Medulla oblongata (tissue), 1 donor: ENCODE measurements at regions not wholly inside any gene's neighbourhood (a gene's known extent, or its start where the extent isn't known, plus 50 kb on each side); places are given as distances from the start of the nearest gene placed in this dataset.
"Not testable (repeated sequence)": the region's sequence is repeated elsewhere in the genome, so short reads cannot be mapped to it uniquely, and the experiment has no call there.

Experiments used
- DNase-seq: peaks from one replicate; pipeline ENCODE4 v3.0.0-alpha.2; 2015; ENCODE audit errors: extremely low spot score

- DNase-seq = not testable (repeated sequence)
These were observed 119.5 kb downstream of the IGLL1 start for GRCh38 chr22:23460517-23461031.

GRCh38 chr22:23459645-23460516, 120.2 kb downstream of the IGLL1 start:
- not testable (repeated sequence) for DNase-seq

GRCh38 chr22:23458663-23459541, 121.2 kb downstream of the IGLL1 start:
- DNase-seq = no peak

GRCh38 chr22:23457380-23457985, 122.6 kb downstream of the IGLL1 start:
- DNase-seq = no peak

- not testable (repeated sequence) for DNase-seq
These were observed 123.3 kb downstream of the IGLL1 start for GRCh38 chr22:23456666-23457379.

- not testable (repeated sequence) for DNase-seq
These were observed 125.7 kb downstream of the IGLL1 start for GRCh38 chr22:23454345-23454744.

- no peak for DNase-seq
These were observed 126.8 kb downstream of the IGLL1 start for GRCh38 chr22:23453277-23453676.

- DNase-seq = no peak
These were observed 127.7 kb downstream of the IGLL1 start for GRCh38 chr22:23452231-23453010.

GRCh38 chr22:23451452-23452230, 128.4 kb downstream of the IGLL1 start:
- not testable (repeated sequence) for DNase-seq

- not testable (repeated sequence) for DNase-seq
These were observed 129.3 kb downstream of the IGLL1 start for GRCh38 chr22:23450821-23451220.

- no peak for DNase-seq
These were observed 129.7 kb downstream of the IGLL1 start for GRCh38 chr22:23450434-23450795.

- not testable (repeated sequence) for DNase-seq
These were observed 130.2 kb downstream of the IGLL1 start for GRCh38 chr22:23449748-23450433.

- DNase-seq = not testable (repeated sequence)
These were observed 131.4 kb downstream of the IGLL1 start for GRCh38 chr22:23448499-23449288.

GRCh38 chr22:23446796-23447350, 133.2 kb downstream of the IGLL1 start:
- no peak for DNase-seq

- DNase-seq = not testable (repeated sequence)
These were observed 133.9 kb downstream of the IGLL1 start for GRCh38 chr22:23446194-23446593.

GRCh38 chr22:23443905-23444304, 136.2 kb downstream of the IGLL1 start:
- not testable (repeated sequence) for DNase-seq

- not testable (repeated sequence) for DNase-seq
These were observed 140.5 kb downstream of the IGLL1 start for GRCh38 chr22:23439581-23439980.

GRCh38 chr22:23438216-23438615, 141.9 kb downstream of the IGLL1 start:
- no peak for DNase-seq
